BJ (cell line): ENCODE measurements at regions not wholly inside any gene's neighbourhood (a gene's known extent, or its start where the extent isn't known, plus 50 kb on each side); places are given as distances from the start of the nearest gene placed in this dataset.

Experiments used
- CTCF ChIA-PET: fragments of 350-600 bp; formaldehyde crosslinking; extraction: SDS; loops from one replicate; lab custom pipeline; 2021; ENCODE audit warnings: antibody characterized with exemption, inconsistent platforms; lab: Yijun Ruan, JAX
- POLR2A ChIA-PET: fragments of 300-600 bp; sonication (Branson Sonifier 250); formaldehyde crosslinking; extraction: SDS; loops from one replicate; lab custom pipeline; 2021; ENCODE audit warnings: antibody characterized with exemption; lab: Charles Lee
- DNase-seq: peaks from one replicate; pipeline ENCODE4 v3.0.0-alpha.2; 2011; ENCODE audit warnings: low read depth
- H3K27me3 ChIP-seq: 2 replicates; pipeline ENCODE4 v1.6.0; 2011; ENCODE audit warnings: low read length; ENCODE audit not compliant: control insufficient read depth, insufficient read depth
- H3K36me3 ChIP-seq: 2 replicates; pipeline ENCODE4 v1.5.1; 2011; ENCODE audit warnings: low read length; ENCODE audit not compliant: control insufficient read depth, insufficient read depth
- H3K4me3 ChIP-seq: 2 replicates; pipeline ENCODE4 v1.5.1; 2011; ENCODE audit warnings: low read depth, mild to moderate bottlenecking, control low read depth, low read length
- TF ChIP-seq, protein P1 (sequence below): IDR thresholded peaks from 2 replicates; pipeline ENCODE4 v1.5.1; 2011; ENCODE audit warnings: low read depth, mild to moderate bottlenecking, control low read depth, inconsistent platforms, low read length, moderate library complexity; ENCODE audit not compliant: insufficient read depth

DNA sequence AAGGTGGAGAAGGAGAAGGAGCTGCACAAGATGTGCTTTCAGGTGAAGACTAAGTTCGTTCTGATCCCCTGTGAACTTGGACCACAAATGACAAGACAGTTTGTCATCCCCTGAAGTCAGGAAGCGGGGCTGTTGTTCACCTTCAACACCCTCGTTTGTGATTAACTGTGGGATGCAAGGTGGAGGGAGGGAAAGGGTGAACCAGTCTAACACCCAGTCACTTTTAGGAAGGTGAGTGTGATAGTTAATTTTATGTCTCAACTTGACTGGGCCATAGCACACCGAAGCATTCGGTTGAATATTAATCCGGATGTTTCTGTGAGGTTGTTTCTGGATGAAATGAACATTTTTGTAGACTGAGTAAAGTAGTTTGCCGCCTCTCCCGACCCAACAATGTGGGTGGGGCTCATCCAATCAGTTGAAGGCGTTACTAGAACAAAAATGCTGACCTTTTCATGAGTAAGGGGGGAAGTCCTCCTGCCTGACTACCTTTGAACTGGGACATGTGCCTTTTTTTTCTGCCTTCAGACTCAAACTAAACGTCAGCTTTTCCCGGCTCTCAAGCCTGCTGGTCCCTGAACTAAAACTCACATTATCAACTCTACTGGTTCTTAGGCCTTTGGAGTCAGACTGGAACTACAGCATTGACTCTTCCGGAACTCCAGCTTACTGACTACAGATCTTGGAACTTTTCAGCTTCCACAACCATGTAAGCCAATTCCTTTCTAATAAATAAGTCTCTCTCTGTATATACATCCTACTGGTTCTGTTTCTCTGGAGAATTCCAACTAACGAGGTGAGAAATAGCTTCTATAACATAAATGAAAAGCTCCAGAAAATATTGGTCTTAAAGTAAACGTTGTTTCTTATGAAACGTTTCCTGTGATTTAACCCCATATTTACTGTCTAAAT is 264.0 kb upstream of the SLITRK3 start:
- TF ChIP-seq, protein P1, sequence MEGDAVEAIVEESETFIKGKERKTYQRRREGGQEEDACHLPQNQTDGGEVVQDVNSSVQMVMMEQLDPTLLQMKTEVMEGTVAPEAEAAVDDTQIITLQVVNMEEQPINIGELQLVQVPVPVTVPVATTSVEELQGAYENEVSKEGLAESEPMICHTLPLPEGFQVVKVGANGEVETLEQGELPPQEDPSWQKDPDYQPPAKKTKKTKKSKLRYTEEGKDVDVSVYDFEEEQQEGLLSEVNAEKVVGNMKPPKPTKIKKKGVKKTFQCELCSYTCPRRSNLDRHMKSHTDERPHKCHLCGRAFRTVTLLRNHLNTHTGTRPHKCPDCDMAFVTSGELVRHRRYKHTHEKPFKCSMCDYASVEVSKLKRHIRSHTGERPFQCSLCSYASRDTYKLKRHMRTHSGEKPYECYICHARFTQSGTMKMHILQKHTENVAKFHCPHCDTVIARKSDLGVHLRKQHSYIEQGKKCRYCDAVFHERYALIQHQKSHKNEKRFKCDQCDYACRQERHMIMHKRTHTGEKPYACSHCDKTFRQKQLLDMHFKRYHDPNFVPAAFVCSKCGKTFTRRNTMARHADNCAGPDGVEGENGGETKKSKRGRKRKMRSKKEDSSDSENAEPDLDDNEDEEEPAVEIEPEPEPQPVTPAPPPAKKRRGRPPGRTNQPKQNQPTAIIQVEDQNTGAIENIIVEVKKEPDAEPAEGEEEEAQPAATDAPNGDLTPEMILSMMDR, result no peak
- Histone ChIP-seq H3K4me3 (no peak overlapping the region), H3K36me3 (no peaks in the 10 kb centered on the region), H3K27me3 (no peaks in the 10 kb centered on the region)
- no peak for DNase-seq
- ChIA-PET POLR2A (no interaction called here), CTCF (no interaction called here)

DNA sequence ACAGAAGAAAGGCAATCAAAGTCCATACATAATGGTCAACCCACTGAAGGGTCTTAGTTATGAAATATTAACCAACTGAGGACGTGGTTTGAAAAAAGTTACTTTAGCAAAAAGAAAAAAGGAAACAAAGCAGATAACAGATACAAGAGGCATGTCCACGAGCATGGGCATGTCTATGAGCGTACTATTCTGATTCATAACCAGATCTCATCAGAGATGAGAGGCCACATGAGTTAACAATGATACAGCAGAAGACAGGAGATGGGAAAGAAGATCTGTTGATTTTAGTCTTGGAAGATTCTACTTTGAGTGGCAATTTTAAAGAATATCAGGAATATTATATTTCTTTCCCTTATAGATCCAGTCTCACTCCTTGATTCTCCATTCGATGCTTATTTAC is 262.9 kb upstream of the SLITRK3 start:
- Histone ChIP-seq H3K27me3 (no peaks in the 10 kb centered on the region), H3K4me3 (no peak overlapping the region), H3K36me3 (no peaks in the 10 kb centered on the region)
- ChIA-PET POLR2A (no interaction called here), CTCF (no interaction called here)
- TF ChIP-seq, protein P1, result no peak
- DNase-seq, result no peak

DNA sequence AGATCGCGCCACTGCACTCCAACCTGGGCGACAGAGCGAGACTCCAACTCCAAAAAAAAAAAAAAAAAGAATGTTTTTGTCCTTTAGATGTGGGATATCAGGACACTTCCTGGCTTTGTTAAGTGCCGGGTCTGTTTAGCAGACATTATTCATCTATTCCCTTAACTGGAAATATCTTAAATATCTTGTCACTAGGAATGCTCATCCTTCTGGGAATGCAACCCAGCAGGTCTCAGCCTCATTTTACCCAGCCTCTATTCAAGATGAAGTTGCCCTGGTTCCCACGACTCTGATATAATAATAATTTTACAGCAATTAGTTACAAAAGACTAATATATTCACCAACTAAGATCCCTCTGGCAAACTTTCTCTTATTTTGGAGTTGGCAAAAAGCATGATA is 260.9 kb upstream of the SLITRK3 start:
- TF ChIP-seq, protein P1, result no peak
- H3K4me3 ChIP-seq, result no peak overlapping the region
- ChIA-PET CTCF (no interaction called here), POLR2A (no interaction called here)
- DNase-seq, result no peak
- no peaks in the 10 kb centered on the region for H3K36me3 ChIP-seq
- no peaks in the 10 kb centered on the region for H3K27me3 ChIP-seq

DNA sequence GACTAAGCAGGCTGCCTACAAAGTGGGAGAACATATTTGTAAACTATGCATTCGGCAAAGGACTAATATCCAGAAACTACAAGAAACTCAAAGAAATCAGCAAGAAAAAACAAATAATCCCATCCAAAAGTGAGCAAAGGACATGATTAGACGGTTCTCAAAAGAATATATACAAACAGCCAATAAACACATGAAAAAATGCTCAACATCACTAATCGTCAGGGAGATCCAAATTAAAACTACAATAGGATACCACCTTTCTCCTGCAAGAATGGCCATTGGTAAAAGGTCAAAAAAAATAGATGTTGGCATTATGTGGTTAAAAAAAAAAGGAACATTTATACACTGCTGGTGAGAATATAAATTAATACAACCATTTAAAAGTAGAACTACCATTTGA is 259.6 kb upstream of the SLITRK3 start:
- CTCF ChIA-PET, result no interaction called here
- POLR2A ChIA-PET, result no interaction called here
- Histone ChIP-seq H3K4me3 (no peak overlapping the region), H3K36me3 (no peaks in the 10 kb centered on the region), H3K27me3 (no peaks in the 10 kb centered on the region)
- TF ChIP-seq, protein P1, result no peak
- DNase-seq, result no peak

DNA sequence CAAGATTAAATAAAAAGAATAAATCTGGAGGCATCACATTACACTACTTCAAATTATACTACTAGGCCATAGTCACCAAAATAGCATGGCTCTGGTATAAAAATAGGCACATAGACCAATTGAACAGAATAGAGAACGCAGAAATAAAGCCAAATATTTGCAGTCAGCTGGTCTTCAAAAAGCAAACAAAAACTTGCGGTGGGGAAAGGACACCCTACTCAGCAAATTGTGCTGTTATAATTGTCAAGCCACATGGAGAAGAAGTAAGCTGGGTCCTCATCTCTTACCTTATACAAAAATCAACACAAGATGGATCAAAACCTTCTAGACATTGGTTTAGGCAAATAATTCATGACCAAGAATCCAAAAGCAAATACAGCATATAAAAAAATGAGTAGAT is 259.2 kb upstream of the SLITRK3 start:
- ChIA-PET CTCF (no interaction called here), POLR2A (no interaction called here)
- Histone ChIP-seq H3K27me3 (no peaks in the 10 kb centered on the region), H3K36me3 (no peaks in the 10 kb centered on the region), H3K4me3 (no peak overlapping the region)
- TF ChIP-seq, protein P1, result no peak
- DNase-seq, result no peak
